ENCODE measurements at regions not wholly inside any gene's neighbourhood (a gene's known extent, or its start where the extent isn't known, plus 50 kb on each side); places are given as distances from the start of the nearest gene placed in this dataset.

DNA sequence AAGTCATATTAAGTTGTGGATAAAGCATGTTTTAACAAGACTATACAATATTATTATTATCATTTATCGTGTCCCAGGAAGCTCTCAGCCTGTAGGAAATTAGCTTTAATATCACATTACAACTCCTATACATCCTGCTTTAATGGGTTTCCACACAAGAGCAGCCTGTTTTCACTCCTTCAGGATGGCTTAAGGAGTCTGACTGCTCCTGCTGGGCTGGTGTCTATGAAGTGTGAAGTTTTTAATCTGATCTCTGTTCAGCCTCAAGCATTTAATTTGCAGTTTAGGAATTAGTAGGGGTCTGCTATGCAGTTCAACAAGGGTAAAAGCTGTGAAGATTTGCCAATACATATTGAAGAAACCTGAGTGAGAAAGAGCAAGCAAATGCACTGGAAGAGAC, 653.4 kb upstream of the LRRC4C start:
- Histone ChIP-seq H3K27ac (no peak overlapping the region), H3K27me3 (no peaks in the 10 kb centered on the region), H3K4me1 (no peaks in the 10 kb centered on the region), H3K36me3 (no peaks in the 10 kb centered on the region), H3K9me3 (no peaks in the 10 kb centered on the region), H3K4me3 (no peak overlapping the region)
- ATAC-seq: no peak
- DNase-seq: no peak
- WGBS, 2 donors: 21 to 41% methylated on average over 1 of the region's 1 CpG
- intact Hi-C loops (cut with DNase I): no loop called here
- TF ChIP-seq, protein P1, sequence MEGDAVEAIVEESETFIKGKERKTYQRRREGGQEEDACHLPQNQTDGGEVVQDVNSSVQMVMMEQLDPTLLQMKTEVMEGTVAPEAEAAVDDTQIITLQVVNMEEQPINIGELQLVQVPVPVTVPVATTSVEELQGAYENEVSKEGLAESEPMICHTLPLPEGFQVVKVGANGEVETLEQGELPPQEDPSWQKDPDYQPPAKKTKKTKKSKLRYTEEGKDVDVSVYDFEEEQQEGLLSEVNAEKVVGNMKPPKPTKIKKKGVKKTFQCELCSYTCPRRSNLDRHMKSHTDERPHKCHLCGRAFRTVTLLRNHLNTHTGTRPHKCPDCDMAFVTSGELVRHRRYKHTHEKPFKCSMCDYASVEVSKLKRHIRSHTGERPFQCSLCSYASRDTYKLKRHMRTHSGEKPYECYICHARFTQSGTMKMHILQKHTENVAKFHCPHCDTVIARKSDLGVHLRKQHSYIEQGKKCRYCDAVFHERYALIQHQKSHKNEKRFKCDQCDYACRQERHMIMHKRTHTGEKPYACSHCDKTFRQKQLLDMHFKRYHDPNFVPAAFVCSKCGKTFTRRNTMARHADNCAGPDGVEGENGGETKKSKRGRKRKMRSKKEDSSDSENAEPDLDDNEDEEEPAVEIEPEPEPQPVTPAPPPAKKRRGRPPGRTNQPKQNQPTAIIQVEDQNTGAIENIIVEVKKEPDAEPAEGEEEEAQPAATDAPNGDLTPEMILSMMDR (IDR thresholded peaks at IDR 0.05): no peak
- no peak for FAIRE-seq

DNA sequence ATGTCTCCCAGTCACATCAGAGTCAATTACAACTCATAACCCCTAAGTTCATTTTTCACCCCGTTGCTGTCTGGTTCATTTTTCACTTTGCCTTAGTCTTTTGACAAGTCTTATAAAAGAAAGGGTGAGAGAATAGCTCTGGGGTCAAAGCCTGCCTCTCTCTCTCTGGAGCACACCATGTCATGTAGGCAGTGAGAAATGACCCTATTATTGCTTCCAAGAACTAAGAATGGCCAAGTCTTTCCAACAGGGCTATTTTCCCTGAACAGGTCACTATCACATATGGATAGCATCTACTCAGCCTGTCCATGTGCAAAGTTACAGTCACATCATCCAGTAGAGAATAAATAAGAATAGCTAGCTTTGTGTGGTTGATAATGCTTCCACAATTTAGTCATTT, 655.5 kb upstream of the LRRC4C start:
- Histone ChIP-seq H3K4me3 (no peak overlapping the region), H3K27ac (no peak overlapping the region), H3K27me3 (no peaks in the 10 kb centered on the region), H3K36me3 (no peaks in the 10 kb centered on the region), H3K4me1 (no peaks in the 10 kb centered on the region), H3K9me3 (no peaks in the 10 kb centered on the region)
- ATAC-seq (no peak), DNase-seq (no peak), FAIRE-seq (no peak)
- 14 to 27% methylated on average over 1 of the region's 1 CpG for WGBS, 2 donors
- TF ChIP-seq, protein P1 (IDR thresholded peaks at IDR 0.05): no peak
- intact Hi-C loops (cut with DNase I): no loop called here

DNA sequence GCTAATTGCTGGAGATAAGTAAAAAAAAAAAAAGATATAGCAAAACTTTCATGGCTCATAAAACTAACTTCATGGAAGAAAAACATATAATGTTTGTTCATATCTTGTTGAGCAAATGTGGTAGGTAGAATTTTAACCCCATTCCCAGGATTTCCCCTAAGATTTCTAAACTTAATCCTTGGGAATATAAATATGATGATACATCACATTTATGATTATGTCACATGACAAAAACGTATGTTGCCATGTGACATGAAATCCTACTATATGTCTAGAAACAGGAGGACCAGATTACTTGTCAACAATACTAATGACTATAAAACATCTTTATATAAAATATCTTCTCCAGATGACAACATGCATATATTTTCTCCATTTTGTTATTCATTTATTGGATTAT, 679.0 kb upstream of the LRRC4C start:
- H3K27ac ChIP-seq: no peak overlapping the region
- DNase-seq (no peak), FAIRE-seq (no peak), ATAC-seq (no peak)
- H3K27me3 ChIP-seq: no peaks in the 10 kb centered on the region
- H3K4me3 ChIP-seq: no peak overlapping the region
- 31 to 37% methylated on average over 1 of the region's 1 CpG for WGBS, 2 donors
- intact Hi-C loops (cut with DNase I): no loop called here
- no peaks in the 10 kb centered on the region for H3K36me3 ChIP-seq
- H3K4me1 ChIP-seq: no peaks in the 10 kb centered on the region
- TF ChIP-seq, protein P1 (IDR thresholded peaks at IDR 0.05): no peak
- no peaks in the 10 kb centered on the region for H3K9me3 ChIP-seq

DNA sequence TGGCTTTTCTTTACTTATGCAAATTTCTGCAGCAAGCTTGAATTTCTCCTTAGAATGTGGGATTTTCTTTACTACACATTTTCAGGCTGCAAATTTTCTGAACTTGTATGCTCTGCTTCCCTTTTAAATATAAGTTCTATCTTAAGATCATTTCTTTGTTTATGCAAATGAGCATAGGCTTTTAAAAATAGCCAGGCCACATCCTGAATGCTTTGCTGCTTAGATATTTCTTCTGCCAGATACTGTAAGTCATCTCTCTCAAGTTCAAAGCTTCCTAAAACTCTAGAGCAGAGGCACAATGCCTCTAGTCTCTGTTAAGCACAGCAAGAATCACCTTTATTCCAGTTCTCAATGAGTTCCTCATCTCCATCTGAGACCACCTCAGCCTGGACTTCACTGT, 685.9 kb upstream of the LRRC4C start:
- intact Hi-C loops (cut with DNase I): no loop called here
- no peak overlapping the region for H3K27ac ChIP-seq
- TF ChIP-seq, protein P1 (IDR thresholded peaks at IDR 0.05): no peak
- no peak for DNase-seq
- no peaks in the 10 kb centered on the region for H3K27me3 ChIP-seq
- no peaks in the 10 kb centered on the region for H3K4me1 ChIP-seq
- no peaks in the 10 kb centered on the region for H3K36me3 ChIP-seq
- FAIRE-seq: no peak
- no peak overlapping the region for H3K4me3 ChIP-seq
- no peaks in the 10 kb centered on the region for H3K9me3 ChIP-seq
- ATAC-seq: no peak

- Histone ChIP-seq H3K4me1 (no peaks in the 10 kb centered on the region), H3K27ac (no peak overlapping the region), H3K36me3 (no peaks in the 10 kb centered on the region), H3K9me3 (no peaks in the 10 kb centered on the region), H3K4me3 (no peak overlapping the region), H3K27me3 (no peaks in the 10 kb centered on the region)
- DNase-seq (no peak), FAIRE-seq (no peak), ATAC-seq (no peak)
- WGBS, 2 donors: 35 to 37% methylated on average over 1 of the region's 1 CpG
- intact Hi-C loops (cut with DNase I): no loop called here
- TF ChIP-seq, protein P1 (IDR thresholded peaks at IDR 0.05): no peak
Measured at GRCh38 chr11:42161886-42162285, 702.4 kb upstream of the LRRC4C start.
